DMS153 (cell line): ENCODE measurements at regions not wholly inside any gene's neighbourhood (a gene's known extent, or its start where the extent isn't known, plus 50 kb on each side); places are given as distances from the start of the nearest gene placed in this dataset.
"Not testable (repeated sequence)": the region's sequence is repeated elsewhere in the genome, so short reads cannot be mapped to it uniquely, and the experiment has no call there.

ENCODE experiments used
- DNase-seq: peaks from one replicate; lab custom pipeline; 2025; lab: John Stamatoyannopoulos, UW

GRCh38 chr19:22545751-22546150, 88.4 kb upstream of the ZNF492 start:
- peak; percentile 0 for DNase-seq

GRCh38 chr19:22533761-22534160, 100.4 kb upstream of the ZNF492 start:
- no peak for DNase-seq

GRCh38 chr19:22532388-22533300, 101.5 kb upstream of the ZNF492 start:
- no peak for DNase-seq

- DNase-seq: no peak
Observed at GRCh38 chr19:22530042-22530441, 104.1 kb upstream of the ZNF492 start.

- DNase-seq: no peak
Observed at GRCh38 chr19:22528956-22529355, 105.2 kb upstream of the ZNF492 start.

GRCh38 chr19:22527554-22527953, 105.4 kb upstream of the ZNF98 start:
- no peak for DNase-seq

- DNase-seq: no peak
Observed at GRCh38 chr19:22526661-22527272, 104.6 kb upstream of the ZNF98 start.

GRCh38 chr19:22523940-22524339, 101.8 kb upstream of the ZNF98 start:
- no peak for DNase-seq

- not testable (repeated sequence) for DNase-seq
Observed at GRCh38 chr19:22519562-22519961, 97.4 kb upstream of the ZNF98 start.

- no peak for DNase-seq
Observed at GRCh38 chr19:22519152-22519551, 97.0 kb upstream of the ZNF98 start.

GRCh38 chr19:22517496-22518411, 95.6 kb upstream of the ZNF98 start:
- DNase-seq: no peak

- DNase-seq: no peak
Observed at GRCh38 chr19:22515435-22515834, 93.3 kb upstream of the ZNF98 start.

- no peak for DNase-seq
Observed at GRCh38 chr19:22503524-22503923, 81.4 kb upstream of the ZNF98 start.

GRCh38 chr19:22502766-22503165, 80.6 kb upstream of the ZNF98 start:
- no peak for DNase-seq

GRCh38 chr19:22498831-22499430, 76.8 kb upstream of the ZNF98 start:
- not testable (repeated sequence) for DNase-seq

- no peak for DNase-seq
Observed at GRCh38 chr19:22491746-22492145, 69.6 kb upstream of the ZNF98 start.

- DNase-seq: not testable (repeated sequence)
Observed at GRCh38 chr19:22483514-22483913, 61.4 kb upstream of the ZNF98 start.

GRCh38 chr19:22472180-22472637, 50.1 kb upstream of the ZNF98 start:
- DNase-seq: no peak
